Smooth muscle cell (in vitro differentiated cells): ENCODE measurements at regions not wholly inside any gene's neighbourhood (a gene's known extent, or its start where the extent isn't known, plus 50 kb on each side); places are given as distances from the start of the nearest gene placed in this dataset.

Experiments used
- DNase-seq: peaks from one replicate; lab custom pipeline; 2025; ENCODE audit not compliant: unreplicated experiment; lab: John Stamatoyannopoulos, UW
- H2AFZ ChIP-seq: fragments of 200-600 bp; sonication (generic); 2 replicates; pipeline ENCODE4 v1.6.0; 2016; ENCODE audit warnings: antibody characterized with exemption, low read depth, mild to moderate bottlenecking
- H3F3A ChIP-seq: fragments of 200-600 bp; sonication (generic); 2 replicates; pipeline ENCODE4 v1.6.0; 2017; ENCODE audit warnings: antibody characterized with exemption, low read depth
- H3K27ac ChIP-seq: fragments of 200-600 bp; sonication (generic); 2 replicates; pipeline ENCODE4 v1.5.1; 2016; ENCODE audit warnings: low read depth, mild to moderate bottlenecking
- H3K27me3 ChIP-seq: fragments of 200-600 bp; sonication (generic); 2 replicates; pipeline ENCODE4 v1.6.1; 2016; ENCODE audit warnings: low read depth, mild to moderate bottlenecking
- H3K36me3 ChIP-seq: fragments of 200-600 bp; sonication (generic); 2 replicates; pipeline ENCODE4 v1.5.1; 2016; ENCODE audit warnings: low read depth
- H3K4me1 ChIP-seq: fragments of 200-600 bp; sonication (generic); 2 replicates; pipeline ENCODE4 v1.5.1; 2016; ENCODE audit warnings: low read depth
- H3K4me2 ChIP-seq: fragments of 200-600 bp; sonication (generic); 2 replicates; pipeline ENCODE4 v1.6.0; 2016; ENCODE audit warnings: mild to moderate bottlenecking
- H3K4me3 ChIP-seq: fragments of 200-600 bp; sonication (generic); 2 replicates; pipeline ENCODE4 v1.5.1; 2016; ENCODE audit warnings: mild to moderate bottlenecking
- H3K79me2 ChIP-seq: fragments of 200-600 bp; sonication (generic); 2 replicates; pipeline ENCODE4 v1.6.0; 2016; ENCODE audit warnings: low read depth, mild to moderate bottlenecking
- H3K9ac ChIP-seq: fragments of 200-600 bp; sonication (generic); 2 replicates; pipeline ENCODE4 v1.6.0; 2016; ENCODE audit warnings: low read depth
- H3K9me3 ChIP-seq: fragments of 200-600 bp; sonication (generic); replicated peaks from 2 replicates; pipeline ENCODE4 v1.5.1; 2016; ENCODE audit warnings: low read depth
- H4K20me1 ChIP-seq: fragments of 200-600 bp; sonication (generic); 2 replicates; pipeline ENCODE4 v1.6.0; 2016; ENCODE audit warnings: low read depth
- CTCF ChIP-seq: fragments of 200-600 bp; sonication (generic); IDR thresholded peaks from 2 replicates; pipeline ENCODE4 v1.5.1; 2017; ENCODE audit warnings: borderline replicate concordance, mild to moderate bottlenecking, antibody characterized with exemption; ENCODE audit not compliant: insufficient read depth, poor library complexity, severe bottlenecking
- WGBS: methylation state at CpG from one replicate; pipeline ENCODE4 v1.1.7; 2016; ENCODE audit warnings: low lambda C conversion rate; 5-methylcytosine and 5-hydroxymethylcytosine counted together

- no peak overlapping the region for H3K4me2 ChIP-seq
- H3K9me3 ChIP-seq = no peaks in the 10 kb centered on the region
- H3K36me3 ChIP-seq = no peaks in the 10 kb centered on the region
- no peak overlapping the region for H3K27ac ChIP-seq
- WGBS = 74% methylated on average over 1 of the region's 1 CpG
- peaks cover 17% of the 10 kb centered on the region for H3K27me3 ChIP-seq
- H3F3A ChIP-seq = no peaks in the 10 kb centered on the region
- TF ChIP-seq CTCF = no peak
- no peak for DNase-seq
- no peak overlapping the region for H2AFZ ChIP-seq
- H3K9ac ChIP-seq = no peak overlapping the region
- H3K4me1 ChIP-seq = no peaks in the 10 kb centered on the region
- no peaks in the 10 kb centered on the region for H3K79me2 ChIP-seq
- H3K4me3 ChIP-seq = no peak overlapping the region
- H4K20me1 ChIP-seq = no peaks in the 10 kb centered on the region
Observed at GRCh38 chr15:78697449-78697848, 56.4 kb upstream of the CHRNB4 start.

- H2AFZ ChIP-seq = no peak overlapping the region
- peaks cover 17% of the 10 kb centered on the region for H3K27me3 ChIP-seq
- no peak overlapping the region for H3K4me2 ChIP-seq
- no peak overlapping the region for H3K4me3 ChIP-seq
- DNase-seq = no peak
- no peak for TF ChIP-seq CTCF
- H3K9ac ChIP-seq = no peak overlapping the region
- no peaks in the 10 kb centered on the region for H4K20me1 ChIP-seq
- H3K36me3 ChIP-seq = no peaks in the 10 kb centered on the region
- no peak overlapping the region for H3K27ac ChIP-seq
- no peaks in the 10 kb centered on the region for H3K4me1 ChIP-seq
- H3F3A ChIP-seq = no peaks in the 10 kb centered on the region
- no peaks in the 10 kb centered on the region for H3K79me2 ChIP-seq
- H3K9me3 ChIP-seq = no peaks in the 10 kb centered on the region
Observed at GRCh38 chr15:78696436-78696835, 55.4 kb upstream of the CHRNB4 start.

- Histone ChIP-seq H3K9me3 (no peaks in the 10 kb centered on the region), H3K9ac (no peak overlapping the region), H3K36me3 (no peaks in the 10 kb centered on the region), H3K4me1 (no peaks in the 10 kb centered on the region), H3K27me3 (peaks cover 17% of the 10 kb centered on the region), H3K27ac (no peak overlapping the region), H3F3A (no peaks in the 10 kb centered on the region), H3K4me2 (no peak overlapping the region), H3K79me2 (no peaks in the 10 kb centered on the region), H2AFZ (no peak overlapping the region), H3K4me3 (no peak overlapping the region), H4K20me1 (no peaks in the 10 kb centered on the region)
- 72% methylated on average over 3 of the region's 3 CpGs for WGBS
- DNase-seq = no peak
- no peak for TF ChIP-seq CTCF
Observed at GRCh38 chr15:78695854-78696253, 54.8 kb upstream of the CHRNB4 start.

- no peaks in the 10 kb centered on the region for H3K9me3 ChIP-seq
- TF ChIP-seq CTCF = no peak
- peaks cover 17% of the 10 kb centered on the region for H3K27me3 ChIP-seq
- H3K79me2 ChIP-seq = no peaks in the 10 kb centered on the region
- H3K9ac ChIP-seq = no peak overlapping the region
- no peak overlapping the region for H2AFZ ChIP-seq
- no peaks in the 10 kb centered on the region for H3F3A ChIP-seq
- no peak overlapping the region for H3K27ac ChIP-seq
- no peaks in the 10 kb centered on the region for H3K36me3 ChIP-seq
- H3K4me3 ChIP-seq = no peak overlapping the region
- H4K20me1 ChIP-seq = no peaks in the 10 kb centered on the region
- H3K4me2 ChIP-seq = no peak overlapping the region
- DNase-seq = no peak
- no peaks in the 10 kb centered on the region for H3K4me1 ChIP-seq
Observed at GRCh38 chr15:78695046-78695671, 54.1 kb upstream of the CHRNB4 start.
